Transverse colon (tissue), 3 donors: ENCODE measurements at regions not wholly inside any gene's neighbourhood (a gene's known extent, or its start where the extent isn't known, plus 50 kb on each side); places are given as distances from the start of the nearest gene placed in this dataset.
"Not testable (repeated sequence)": the region's sequence is repeated elsewhere in the genome, so short reads cannot be mapped to it uniquely, and the experiment has no call there.

Experiments
- CTCF ChIP-seq, 5 experiments: fragments of 200-600 bp in 3 of 5; fragments of 450-650 bp in 2 of 5; sonication (generic) in 3 of 5; IDR thresholded peaks; 1 replicate in 2 of 5; 2 replicates in 3 of 5; pipeline ENCODE4 v1.5.1; 2016 to 2017; ENCODE audit warnings: antibody characterized with exemption in 5 of 5, inconsistent platforms in 3 of 5, mild to moderate bottlenecking in 2 of 5, moderate library complexity in 1 of 5
- EP300 ChIP-seq: sonication (generic); formaldehyde crosslinking; IDR thresholded peaks from one replicate; pipeline ENCODE4 v1.6.1; 2017; ENCODE audit warnings: antibody characterized with exemption, low read depth
- POLR2A ChIP-seq: fragments of 450-650 bp; IDR thresholded peaks from one replicate; pipeline ENCODE4 v1.6.1; 2016; ENCODE audit warnings: antibody characterized with exemption, mild to moderate bottlenecking, moderate library complexity

- not testable (repeated sequence) for TF ChIP-seq POLR2A; CTCF (IDR thresholded peaks at IDR 0.05); EP300
Measured at GRCh38 chr1:173370586-173370985, 106.5 kb upstream of the PRDX6 start.
